ENCODE measurements at regions not wholly inside any gene's neighbourhood (a gene's known extent, or its start where the extent isn't known, plus 50 kb on each side); places are given as distances from the start of the nearest gene placed in this dataset.
"Not testable (repeated sequence)": the region's sequence is repeated elsewhere in the genome, so short reads cannot be mapped to it uniquely, and the experiment has no call there.

- no peak overlapping the region for H3K27ac ChIP-seq
- TF ChIP-seq CTCF (IDR thresholded peaks at IDR 0.05) (no peak), POLR2A (IDR thresholded peaks at IDR 0.05) (no peak)
- H3K9me3 ChIP-seq: no peaks in the 10 kb centered on the region
- no peaks in the 10 kb centered on the region for H3K27me3 ChIP-seq
- DNase-seq: no peak
- H3K36me3 ChIP-seq: no peaks in the 10 kb centered on the region
- 67 to 70% methylated on average over 3 of the region's 3 CpGs for whole genome bisulfite sequencing, 2 donors
- H3K4me3 ChIP-seq: no peak overlapping the region
- intact Hi-C loops (cut with DNase I): no loop called here
- H3K4me1 ChIP-seq: no peaks in the 10 kb centered on the region
These were observed 263.8 kb downstream of the KCNE4 start for GRCh38 chr2:223315813-223316212.

DNA sequence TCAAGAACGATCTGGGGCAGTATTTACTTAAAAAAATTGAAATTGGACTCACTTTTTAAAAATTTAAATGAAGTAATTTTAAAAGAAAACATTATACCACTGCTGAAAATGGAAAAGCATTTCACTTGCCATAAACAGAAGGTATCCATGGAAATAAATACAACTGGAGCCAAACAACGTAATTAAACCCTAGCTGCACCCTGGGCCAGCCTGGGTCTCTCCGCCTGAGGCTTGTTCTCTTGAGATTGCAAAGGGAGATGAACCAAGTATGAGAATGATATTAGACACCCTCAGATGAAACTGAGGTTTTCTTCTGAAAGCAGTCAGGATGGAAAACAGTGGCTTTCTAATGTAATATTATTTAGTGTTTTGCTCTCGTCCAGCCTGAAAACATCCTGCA, 264.4 kb downstream of the KCNE4 start:
- TF ChIP-seq POLR2A (IDR thresholded peaks at IDR 0.05) (no peak), CTCF (IDR thresholded peaks at IDR 0.05) (no peak)
- Histone ChIP-seq H3K36me3 (no peaks in the 10 kb centered on the region), H3K9me3 (no peaks in the 10 kb centered on the region), H3K4me3 (no peak overlapping the region), H3K27me3 (no peaks in the 10 kb centered on the region), H3K27ac (no peak overlapping the region), H3K4me1 (no peaks in the 10 kb centered on the region)
- intact Hi-C loops (cut with DNase I): no loop called here
- no peak for DNase-seq
- 45 to 48% methylated on average over 4 of the region's 4 CpGs for WGBS, 2 donors

DNA sequence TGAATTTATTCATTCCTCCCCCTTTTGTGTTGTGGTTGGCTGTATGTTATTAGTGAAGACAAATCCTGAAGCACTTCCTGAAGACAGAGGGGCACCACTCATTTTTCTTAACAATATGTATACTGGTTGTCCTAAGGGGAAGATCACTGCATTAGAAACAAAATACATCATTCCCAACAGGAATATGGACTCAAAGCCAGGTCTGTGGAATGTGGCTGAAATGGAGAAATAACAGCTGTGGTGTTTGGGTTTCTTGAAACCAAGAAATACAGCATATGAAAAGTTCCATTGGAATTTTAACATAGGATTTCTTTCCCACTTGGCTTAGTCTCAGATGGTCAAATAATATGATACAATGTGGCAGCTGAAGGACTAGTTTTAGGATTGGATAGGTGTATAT, 267.6 kb downstream of the KCNE4 start:
- H3K27ac ChIP-seq: no peak overlapping the region
- H3K27me3 ChIP-seq: no peaks in the 10 kb centered on the region
- TF ChIP-seq POLR2A (IDR thresholded peaks at IDR 0.05): no peak
- TF ChIP-seq CTCF (IDR thresholded peaks at IDR 0.05): no peak
- H3K9me3 ChIP-seq: no peaks in the 10 kb centered on the region
- intact Hi-C loops (cut with DNase I): no loop called here
- H3K36me3 ChIP-seq: no peaks in the 10 kb centered on the region
- H3K4me3 ChIP-seq: no peak overlapping the region
- no peaks in the 10 kb centered on the region for H3K4me1 ChIP-seq
- no peak for DNase-seq

DNA sequence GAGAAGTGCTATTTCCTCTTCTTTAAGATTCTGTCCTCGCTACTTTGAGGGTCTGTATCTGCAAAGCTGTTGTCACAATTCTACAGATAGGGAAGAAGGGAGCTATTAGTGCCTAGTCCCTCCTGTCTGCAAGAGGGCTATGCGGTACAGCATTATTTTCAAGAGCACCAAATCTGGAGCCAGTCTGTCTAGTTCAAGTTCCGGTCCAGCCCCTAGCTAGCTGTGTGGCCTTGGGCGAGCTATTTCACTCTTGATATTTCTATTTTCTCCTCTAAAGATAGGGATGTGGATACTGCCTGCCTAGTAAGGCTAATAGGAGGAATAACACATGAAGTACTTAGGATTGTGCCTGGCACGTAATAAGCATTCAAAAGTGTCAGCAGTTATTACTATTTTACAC, 272.4 kb downstream of the KCNE4 start:
- DNase-seq: no peak
- WGBS, 2 donors: 55 to 59% methylated on average over 4 to 5 of the region's 5 CpGs

GRCh38 chr2:223328578-223328977, 273.6 kb downstream of the SCG2 start:
- H3K4me1 ChIP-seq: no peaks in the 10 kb centered on the region
- H3K27ac ChIP-seq: no peak overlapping the region
- TF ChIP-seq CTCF (IDR thresholded peaks at IDR 0.05) (no peak), POLR2A (IDR thresholded peaks at IDR 0.05) (no peak)
- no peaks in the 10 kb centered on the region for H3K36me3 ChIP-seq
- WGBS, 2 donors: 30 to 36% methylated on average over 1 of the region's 1 CpG
- H3K9me3 ChIP-seq: no peaks in the 10 kb centered on the region
- no peaks in the 10 kb centered on the region for H3K27me3 ChIP-seq
- DNase-seq: no peak
- intact Hi-C loops (cut with DNase I): no loop called here
- no peak overlapping the region for H3K4me3 ChIP-seq

More for the DNA sequence above, 272.4 kb downstream of the KCNE4 start:
- Histone ChIP-seq H3K27me3 (no peaks in the 10 kb centered on the region), H3K4me1 (no peaks in the 10 kb centered on the region), H3K36me3 (no peaks in the 10 kb centered on the region), H3K4me3 (no peak overlapping the region), H3K27ac (no peak overlapping the region), H3K9me3 (no peaks in the 10 kb centered on the region)
- TF ChIP-seq POLR2A (IDR thresholded peaks at IDR 0.05) (no peak), CTCF (IDR thresholded peaks at IDR 0.05) (no peak)
- intact Hi-C loops (cut with DNase I): no loop called here

GRCh38 chr2:223330747-223331146, 271.4 kb downstream of the SCG2 start:
- DNase-seq; intact Hi-C loops (cut with DNase I); H3K27me3 ChIP-seq; H3K27ac ChIP-seq; H3K4me1 ChIP-seq; H3K9me3 ChIP-seq; H3K4me3 ChIP-seq; H3K36me3 ChIP-seq: not testable (repeated sequence)
- 77 to 78% methylated on average over 3 of the region's 7 CpGs for WGBS, 2 donors
